Activated naive CD8-positive, alpha-beta T cell treated with anti-CD3 and anti-CD28 coated beads, Interleukin-2, amount 50 U/mL, for 24 hours (primary cell): ENCODE measurements at regions not wholly inside any gene's neighbourhood (a gene's known extent, or its start where the extent isn't known, plus 50 kb on each side); places are given as distances from the start of the nearest gene placed in this dataset.

Experiments used
- ATAC-seq: fragments of 150-1000 bp; cut with Tn5 transposase; one replicate; pipeline ENCODE4 v1.10.0; 2021
- DNase-seq: peaks from one replicate; pipeline ENCODE4 v3.0.0; 2021
- H3K27ac Mint-ChIP-seq: one replicate; pipeline ENCODE4 v1.8.0; 2021; ENCODE audit warnings: mild to moderate bottlenecking, mixed read lengths
- H3K27me3 Mint-ChIP-seq: one replicate; pipeline ENCODE4 v1.8.0; 2021; ENCODE audit warnings: mixed read lengths
- H3K36me3 Mint-ChIP-seq: one replicate; pipeline ENCODE4 v1.8.0; 2021; ENCODE audit warnings: low read depth, mixed read lengths
- H3K4me1 Mint-ChIP-seq: one replicate; pipeline ENCODE4 v1.8.0; 2021; ENCODE audit warnings: mixed read lengths
- H3K4me3 Mint-ChIP-seq: one replicate; pipeline ENCODE4 v1.8.0; 2021; ENCODE audit warnings: mild to moderate bottlenecking, moderate library complexity, mixed read lengths
- H3K9me3 Mint-ChIP-seq: one replicate; pipeline ENCODE4 v1.8.0; 2021; ENCODE audit warnings: mixed read lengths

- H3K27me3 Mint-ChIP-seq, result peaks cover 9% of the 10 kb centered on the region
- no peak overlapping the region for H3K4me3 Mint-ChIP-seq
- no peaks in the 10 kb centered on the region for H3K9me3 Mint-ChIP-seq
- H3K27ac Mint-ChIP-seq, result no peak overlapping the region
- H3K36me3 Mint-ChIP-seq, result no peaks in the 10 kb centered on the region
- H3K4me1 Mint-ChIP-seq, result no peaks in the 10 kb centered on the region
- DNase-seq, result no peak
- no peak for ATAC-seq
Observed at GRCh38 chr11:122214080-122214479, 98.1 kb upstream of the BLID start.

DNA sequence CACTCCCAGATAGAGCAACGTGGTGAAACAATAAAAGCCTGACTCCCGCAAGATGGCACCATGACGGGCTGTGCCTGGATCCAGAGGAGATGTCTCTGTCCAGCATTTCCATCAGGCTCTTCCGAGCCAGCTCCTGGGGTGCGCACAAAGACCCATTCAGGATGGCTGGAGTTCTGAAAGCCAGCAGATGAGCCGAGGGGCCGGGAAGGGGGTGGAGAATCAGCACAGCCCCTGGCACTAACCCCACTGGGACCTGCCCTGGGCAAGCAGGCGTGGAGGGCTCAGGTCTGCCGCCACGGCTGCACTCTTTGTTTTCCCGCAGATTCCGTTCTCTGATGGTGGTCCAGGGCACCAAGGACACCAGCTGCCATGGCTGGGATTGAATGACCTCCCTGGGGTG is 97.2 kb upstream of the BLID start:
- Mint-ChIP-seq H3K9me3 (no peaks in the 10 kb centered on the region), H3K36me3 (no peaks in the 10 kb centered on the region), H3K27me3 (peaks cover 9% of the 10 kb centered on the region), H3K4me3 (no peak overlapping the region), H3K27ac (no peak overlapping the region), H3K4me1 (no peaks in the 10 kb centered on the region)
- DNase-seq, result no peak
- ATAC-seq, result no peak

GRCh38 chr11:122210367-122210997 is 94.5 kb upstream of the BLID start:
- H3K4me1 Mint-ChIP-seq, result no peaks in the 10 kb centered on the region
- no peaks in the 10 kb centered on the region for H3K36me3 Mint-ChIP-seq
- H3K27me3 Mint-ChIP-seq, result peaks cover 7% of the 10 kb centered on the region
- DNase-seq (no peak), ATAC-seq (no peak)
- H3K27ac Mint-ChIP-seq, result no peak overlapping the region
- no peaks in the 10 kb centered on the region for H3K9me3 Mint-ChIP-seq
- no peak overlapping the region for H3K4me3 Mint-ChIP-seq

GRCh38 chr11:122209619-122210366 is 93.8 kb upstream of the BLID start:
- peaks cover 6% of the 10 kb centered on the region for H3K27me3 Mint-ChIP-seq
- H3K9me3 Mint-ChIP-seq, result no peaks in the 10 kb centered on the region
- H3K4me1 Mint-ChIP-seq, result no peaks in the 10 kb centered on the region
- H3K36me3 Mint-ChIP-seq, result no peaks in the 10 kb centered on the region
- DNase-seq (no peak), ATAC-seq (no peak)
- no peak overlapping the region for H3K27ac Mint-ChIP-seq
- no peak overlapping the region for H3K4me3 Mint-ChIP-seq

DNA sequence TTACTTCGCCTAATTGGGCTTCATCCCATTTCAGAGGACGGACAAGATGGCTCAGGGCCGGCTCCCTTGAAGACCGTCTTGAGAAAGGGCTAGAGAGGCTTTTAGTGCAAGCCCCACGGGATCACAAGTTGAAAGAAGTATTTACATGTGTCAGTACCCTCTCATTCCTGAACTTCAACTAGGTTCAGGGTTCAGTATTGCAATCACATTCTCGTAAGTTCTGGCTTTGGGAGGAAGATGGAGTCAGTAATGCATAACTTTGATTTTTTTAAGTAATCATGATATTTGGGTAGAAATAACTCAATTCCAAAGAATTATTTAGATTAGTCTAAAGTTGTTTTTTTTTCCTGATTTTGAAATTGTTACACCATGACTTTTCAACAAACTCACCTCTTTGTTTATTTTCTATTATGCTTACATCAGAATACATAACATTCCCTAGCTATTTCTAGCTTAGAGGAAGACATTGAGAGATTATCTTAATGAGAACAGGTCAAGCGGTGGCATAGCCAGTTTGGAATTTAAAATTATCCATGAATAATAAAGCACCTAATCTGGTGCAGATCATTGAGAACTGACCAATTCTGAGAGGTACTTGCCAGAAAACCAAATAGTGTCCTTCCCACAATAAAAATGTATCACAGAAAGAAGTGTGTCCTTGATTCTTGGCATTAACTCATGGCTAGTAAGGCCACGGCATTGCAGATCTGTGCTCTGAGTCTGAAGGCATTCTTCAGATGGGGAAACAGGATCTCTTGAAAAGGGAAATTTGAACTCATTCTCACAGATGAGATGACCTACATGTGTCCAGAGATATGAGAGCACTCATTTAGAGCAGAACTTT is 92.1 kb upstream of the BLID start:
- Mint-ChIP-seq H3K4me1 (no peaks in the 10 kb centered on the region), H3K27me3 (peaks cover 6% of the 10 kb centered on the region), H3K27ac (no peak overlapping the region), H3K36me3 (no peaks in the 10 kb centered on the region), H3K4me3 (no peak overlapping the region), H3K9me3 (no peaks in the 10 kb centered on the region)
- ATAC-seq (no peak), DNase-seq (no peak)

GRCh38 chr11:122207505-122207904 is 91.5 kb upstream of the BLID start:
- Mint-ChIP-seq H3K9me3 (no peaks in the 10 kb centered on the region), H3K4me3 (no peak overlapping the region), H3K36me3 (no peaks in the 10 kb centered on the region), H3K27ac (no peak overlapping the region), H3K4me1 (no peaks in the 10 kb centered on the region), H3K27me3 (peaks cover 10% of the 10 kb centered on the region)
- DNase-seq, result no peak
- no peak for ATAC-seq

GRCh38 chr11:122205036-122205435 is 89.0 kb upstream of the BLID start:
- Mint-ChIP-seq H3K27me3 (peaks cover 13% of the 10 kb centered on the region), H3K9me3 (no peaks in the 10 kb centered on the region), H3K27ac (no peak overlapping the region), H3K4me3 (no peak overlapping the region), H3K4me1 (no peaks in the 10 kb centered on the region), H3K36me3 (no peaks in the 10 kb centered on the region)
- ATAC-seq (no peak), DNase-seq (no peak)

GRCh38 chr11:122204206-122204605 is 88.2 kb upstream of the BLID start:
- Mint-ChIP-seq H3K36me3 (no peaks in the 10 kb centered on the region), H3K4me1 (no peaks in the 10 kb centered on the region), H3K4me3 (no peak overlapping the region), H3K9me3 (no peaks in the 10 kb centered on the region), H3K27ac (no peak overlapping the region), H3K27me3 (peaks cover 13% of the 10 kb centered on the region)
- ATAC-seq (no peak), DNase-seq (no peak)

DNA sequence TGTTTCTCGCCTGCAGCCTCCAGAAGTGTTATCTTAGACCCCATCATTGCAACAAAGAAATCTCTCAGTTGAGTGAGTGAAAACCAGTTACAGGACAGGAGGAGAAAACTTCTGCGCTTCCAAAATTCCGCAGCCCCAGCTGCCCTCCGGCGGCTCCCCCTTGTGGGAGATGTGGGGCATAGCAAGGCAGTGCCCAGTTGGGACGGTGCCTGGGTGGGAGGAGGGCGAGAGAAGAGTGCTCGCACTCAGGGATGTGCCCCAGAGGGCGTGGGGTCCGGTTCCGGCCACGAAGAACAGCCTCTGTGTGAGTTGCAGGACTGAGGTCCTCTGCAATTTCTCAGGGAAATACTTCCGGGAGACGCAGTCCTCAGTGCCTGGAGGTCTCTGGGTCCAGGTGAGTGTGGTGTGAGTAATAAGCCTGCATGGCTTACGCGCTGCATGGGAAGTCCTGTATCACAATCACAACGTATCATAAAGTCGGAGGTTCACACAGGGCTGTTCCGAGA is 87.0 kb upstream of the BLID start:
- no peak overlapping the region for H3K27ac Mint-ChIP-seq
- ATAC-seq (peak; percentile 86), DNase-seq (peak; percentile 53)
- H3K27me3 Mint-ChIP-seq, result peaks cover 13% of the 10 kb centered on the region
- no peaks in the 10 kb centered on the region for H3K36me3 Mint-ChIP-seq
- no peaks in the 10 kb centered on the region for H3K4me1 Mint-ChIP-seq
- no peaks in the 10 kb centered on the region for H3K9me3 Mint-ChIP-seq
- H3K4me3 Mint-ChIP-seq, result no peak overlapping the region

DNA sequence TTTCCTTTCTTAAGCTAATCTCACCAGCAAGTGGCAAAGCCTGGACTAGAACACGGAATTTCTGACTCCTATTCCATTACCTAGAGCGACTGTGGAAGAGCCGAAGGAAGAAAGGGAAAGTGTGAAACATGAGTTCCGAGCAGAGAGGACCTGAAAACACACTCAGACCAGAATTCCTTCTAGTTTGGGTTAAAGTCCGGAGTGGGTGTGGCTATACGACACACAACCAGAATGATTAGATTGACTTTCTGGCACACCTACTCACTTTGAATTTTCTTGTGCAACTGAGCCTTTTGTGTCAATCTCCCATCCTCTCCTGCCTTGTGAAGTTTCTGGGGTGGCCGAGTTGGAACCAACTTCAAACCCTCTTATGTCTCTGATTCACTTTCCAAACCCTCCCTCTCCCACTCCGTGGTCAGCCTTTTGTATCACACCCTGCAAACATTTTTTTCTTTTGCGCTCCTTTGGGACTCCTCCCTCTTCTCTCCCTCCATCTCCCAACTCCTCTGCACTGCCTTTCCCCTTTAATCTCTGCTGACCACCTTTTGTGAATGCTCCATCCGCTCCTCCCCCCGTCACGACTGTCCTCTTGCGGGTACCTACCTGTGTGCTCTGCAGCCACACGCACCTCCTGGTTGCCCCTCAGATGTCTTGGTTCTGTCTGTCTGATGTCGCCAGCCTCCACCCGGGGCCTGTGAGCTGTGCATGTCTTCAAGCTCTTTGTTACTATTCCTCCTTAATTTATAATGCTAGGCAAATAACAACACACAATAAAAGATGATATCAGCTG is 86.3 kb upstream of the BLID start:
- no peak for DNase-seq

DNA sequence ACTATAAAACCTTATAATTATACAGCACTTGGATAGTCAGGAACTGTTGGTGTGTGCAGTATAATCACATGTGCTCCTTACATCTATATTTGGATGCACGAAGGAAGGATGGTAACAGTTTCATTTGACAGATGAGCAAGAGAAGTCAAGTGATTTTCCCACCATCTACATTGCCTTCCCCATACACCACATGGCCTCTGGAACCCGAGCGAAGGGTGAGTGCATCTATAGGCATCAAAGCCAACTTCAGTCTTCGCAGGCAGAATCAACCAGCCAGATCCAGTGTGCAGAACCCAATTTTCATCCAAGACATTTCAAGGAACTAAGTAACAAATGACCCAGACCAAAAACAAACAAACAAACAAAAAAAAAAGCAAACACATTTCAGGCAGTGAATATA is 85.1 kb upstream of the BLID start:
- Mint-ChIP-seq H3K27ac (no peak overlapping the region), H3K27me3 (peaks cover 14% of the 10 kb centered on the region), H3K4me3 (no peak overlapping the region), H3K36me3 (no peaks in the 10 kb centered on the region), H3K4me1 (no peaks in the 10 kb centered on the region), H3K9me3 (no peaks in the 10 kb centered on the region)
- ATAC-seq (no peak), DNase-seq (no peak)

More for the DNA sequence above, 86.3 kb upstream of the BLID start:
- ATAC-seq, result no peak
- Mint-ChIP-seq H3K4me1 (no peaks in the 10 kb centered on the region), H3K9me3 (no peaks in the 10 kb centered on the region), H3K4me3 (no peak overlapping the region), H3K36me3 (no peaks in the 10 kb centered on the region), H3K27ac (no peak overlapping the region), H3K27me3 (peaks cover 16% of the 10 kb centered on the region)

GRCh38 chr11:122199661-122200060 is 83.6 kb upstream of the BLID start:
- DNase-seq (no peak), ATAC-seq (no peak)
- H3K4me1 Mint-ChIP-seq, result no peaks in the 10 kb centered on the region
- H3K27ac Mint-ChIP-seq, result no peak overlapping the region
- peaks cover 14% of the 10 kb centered on the region for H3K27me3 Mint-ChIP-seq
- H3K9me3 Mint-ChIP-seq, result no peaks in the 10 kb centered on the region
- no peak overlapping the region for H3K4me3 Mint-ChIP-seq
- no peaks in the 10 kb centered on the region for H3K36me3 Mint-ChIP-seq

DNA sequence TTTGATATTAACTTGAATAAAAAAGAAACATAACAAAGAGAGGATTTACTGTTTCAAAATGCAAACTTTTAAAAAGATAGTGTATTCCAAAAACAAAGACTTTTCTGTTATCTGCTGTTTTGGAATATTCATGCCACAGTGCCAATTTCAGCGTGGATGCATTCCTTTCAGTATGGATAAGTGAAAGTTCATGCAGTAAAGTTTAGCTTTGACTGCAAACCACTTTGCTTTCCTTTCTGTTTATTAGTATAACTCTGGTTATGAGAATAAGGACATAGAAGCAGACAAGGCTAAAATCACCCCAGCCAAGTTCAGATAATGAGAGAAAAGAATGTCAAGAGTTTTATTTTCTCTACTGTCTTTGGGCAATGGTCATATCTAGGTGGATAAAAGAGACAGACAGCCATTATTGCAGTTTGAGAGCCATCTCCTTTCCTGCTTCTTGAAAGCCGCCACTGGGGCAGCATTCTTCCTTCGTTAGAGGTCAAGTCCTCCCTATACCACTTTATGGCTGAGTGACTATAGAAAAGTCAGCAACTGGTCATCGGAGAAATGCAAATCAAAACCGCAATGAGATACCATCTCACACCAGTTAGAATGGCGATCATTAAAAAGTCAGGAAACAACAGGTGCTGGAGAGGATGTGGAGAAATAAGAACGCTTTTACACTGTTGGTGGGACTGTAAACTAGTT is 82.4 kb upstream of the BLID start:
- H3K4me1 Mint-ChIP-seq, result no peaks in the 10 kb centered on the region
- no peaks in the 10 kb centered on the region for H3K36me3 Mint-ChIP-seq
- H3K27ac Mint-ChIP-seq, result no peak overlapping the region
- ATAC-seq (no peak), DNase-seq (no peak)
- H3K9me3 Mint-ChIP-seq, result no peaks in the 10 kb centered on the region
- H3K27me3 Mint-ChIP-seq, result peaks cover 14% of the 10 kb centered on the region
- H3K4me3 Mint-ChIP-seq, result no peak overlapping the region
